Testis (tissue), 2 donors: ENCODE measurements at regions not wholly inside any gene's neighbourhood (a gene's known extent, or its start where the extent isn't known, plus 50 kb on each side); places are given as distances from the start of the nearest gene placed in this dataset.

Experiments used
- DNase-seq: peaks from one replicate; pipeline ENCODE4 v3.0.0-alpha.2; 2019
- H3K27ac ChIP-seq, 2 donors: fragments of 200-600 bp; sonication (generic); one replicate each; pipeline ENCODE4 v1.5.1; 2019
- H3K27me3 ChIP-seq: fragments of 200-600 bp; sonication (generic); one replicate; pipeline ENCODE4 v1.5.1; 2019
- H3K36me3 ChIP-seq: fragments of 200-600 bp; sonication (generic); one replicate; pipeline ENCODE4 v1.5.1; 2017; ENCODE audit warnings: low read depth; ENCODE audit errors: missing control alignments
- H3K4me1 ChIP-seq: fragments of 200-600 bp; sonication (generic); one replicate; pipeline ENCODE4 v1.5.1; 2019
- H3K4me3 ChIP-seq, 2 donors: fragments of 200-600 bp; sonication (generic); one replicate each; pipeline ENCODE4 v1.5.1; 2017 to 2019
- H3K9me3 ChIP-seq: fragments of 200-600 bp; sonication (generic); one replicate; pipeline ENCODE4 v1.5.1; 2017
- CTCF ChIP-seq, 3 experiments: fragments of 450-650 bp in 2 of 3; fragments of 200-600 bp in 1 of 3; sonication (generic) in 1 of 3; IDR thresholded peaks; one replicate each; pipeline ENCODE4 v1.5.1; 2016 to 2019; ENCODE audit warnings: antibody characterized with exemption in 3 of 3, mild to moderate bottlenecking in 2 of 3, moderate library complexity in 1 of 3
- POLR2A ChIP-seq: fragments of 450-650 bp; IDR thresholded peaks from one replicate; pipeline ENCODE4 v1.6.1; 2017; ENCODE audit warnings: antibody characterized with exemption, mild to moderate bottlenecking, moderate library complexity
- WGBS, 2 donors: methylation state at CpG; one replicate each; pipeline ENCODE4 v1.1.5; 2018; 5-methylcytosine and 5-hydroxymethylcytosine counted together
- intact Hi-C: fragments of 100-400 bp; cut with DNase I; formaldehyde crosslinking; loops from one replicate; pipeline ENCODE4 v1.15.1; 2023; ENCODE audit warnings: low total_unique reads

DNA sequence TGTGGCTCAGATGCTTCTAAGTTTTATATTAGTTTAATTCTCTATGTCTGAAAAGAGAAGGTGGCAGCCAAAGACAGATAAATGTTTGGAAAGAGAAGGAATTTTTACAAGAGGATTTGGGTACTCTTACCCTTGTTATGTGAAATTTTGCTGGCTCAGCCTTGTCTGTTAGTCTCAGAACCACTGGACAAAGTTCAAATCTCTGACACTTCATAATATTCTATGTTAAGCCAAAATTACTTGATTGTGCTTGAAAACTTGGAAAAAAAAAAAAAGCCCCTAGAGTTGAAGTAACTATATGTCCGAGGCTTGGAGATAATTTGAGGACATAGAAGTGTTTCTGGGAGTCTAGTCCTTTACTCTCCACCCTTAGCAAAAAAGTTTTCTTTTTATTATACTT is 1079.3 kb upstream of the LRRTM3 start:
- Histone ChIP-seq H3K36me3 (no peaks in the 10 kb centered on the region), H3K9me3 (no peaks in the 10 kb centered on the region), H3K4me1 (no peaks in the 10 kb centered on the region), H3K4me3 (no peak overlapping the region), H3K27ac (no peak overlapping the region), H3K27me3 (no peaks in the 10 kb centered on the region)
- intact Hi-C loops, result no loop called here
- 38 to 56% methylated on average over 1 of the region's 1 CpG for WGBS, 2 donors
- TF ChIP-seq POLR2A, result no peak
- no peak for TF ChIP-seq CTCF (IDR thresholded peaks at IDR 0.05)
- no peak for DNase-seq

- H3K9me3 ChIP-seq, result no peaks in the 10 kb centered on the region
- intact Hi-C loops, result no loop called here
- no peak for TF ChIP-seq POLR2A
- no peak for TF ChIP-seq CTCF (IDR thresholded peaks at IDR 0.05)
- H3K4me1 ChIP-seq, result no peaks in the 10 kb centered on the region
- WGBS, 2 donors, result 47 to 68% methylated on average over 4 of the region's 4 CpGs
- no peak overlapping the region for H3K27ac ChIP-seq
- no peak for DNase-seq
- H3K4me3 ChIP-seq, result no peak overlapping the region
- H3K36me3 ChIP-seq, result no peaks in the 10 kb centered on the region
- no peaks in the 10 kb centered on the region for H3K27me3 ChIP-seq
Observed at GRCh38 chr10:65846949-65847348, 1078.9 kb upstream of the LRRTM3 start.

GRCh38 chr10:65847436-65848230 is 1078.2 kb upstream of the LRRTM3 start:
- no peak overlapping the region for H3K4me3 ChIP-seq
- H3K27ac ChIP-seq, result no peak overlapping the region
- TF ChIP-seq POLR2A, result no peak
- no peak for TF ChIP-seq CTCF (IDR thresholded peaks at IDR 0.05)
- no peaks in the 10 kb centered on the region for H3K4me1 ChIP-seq
- no peak for DNase-seq
- no peaks in the 10 kb centered on the region for H3K27me3 ChIP-seq
- H3K9me3 ChIP-seq, result no peaks in the 10 kb centered on the region
- WGBS, 2 donors, result 63 to 69% methylated on average over 3 of the region's 3 CpGs
- intact Hi-C loops, result no loop called here
- no peaks in the 10 kb centered on the region for H3K36me3 ChIP-seq

- Histone ChIP-seq H3K9me3 (no peaks in the 10 kb centered on the region), H3K4me1 (no peaks in the 10 kb centered on the region), H3K4me3 (no peak overlapping the region), H3K27ac (no peak overlapping the region), H3K27me3 (no peaks in the 10 kb centered on the region), H3K36me3 (no peaks in the 10 kb centered on the region)
- intact Hi-C loops, result no loop called here
- DNase-seq, result no peak
- TF ChIP-seq CTCF (IDR thresholded peaks at IDR 0.05) (no peak), POLR2A (no peak)
- WGBS, 2 donors, result 86 to 95% methylated on average over 2 of the region's 2 CpGs
Observed at GRCh38 chr10:65858841-65859240, 1067.0 kb upstream of the LRRTM3 start.

- TF ChIP-seq POLR2A (no peak), CTCF (IDR thresholded peaks at IDR 0.05) (no peak)
- H3K36me3 ChIP-seq, result no peaks in the 10 kb centered on the region
- H3K4me3 ChIP-seq, result no peak overlapping the region
- H3K27ac ChIP-seq, result no peak overlapping the region
- intact Hi-C loops, result no loop called here
- no peaks in the 10 kb centered on the region for H3K4me1 ChIP-seq
- H3K27me3 ChIP-seq, result no peaks in the 10 kb centered on the region
- DNase-seq, result no peak
- no peaks in the 10 kb centered on the region for H3K9me3 ChIP-seq
Observed at GRCh38 chr10:65861249-65861648, 1064.6 kb upstream of the LRRTM3 start.
